DMS153 (cell line): ENCODE measurements at regions not wholly inside any gene's neighbourhood (a gene's known extent, or its start where the extent isn't known, plus 50 kb on each side); places are given as distances from the start of the nearest gene placed in this dataset.
"Not testable (repeated sequence)": the region's sequence is repeated elsewhere in the genome, so short reads cannot be mapped to it uniquely, and the experiment has no call there.

Experiments
- DNase-seq: peaks from one replicate; lab custom pipeline; 2025; lab: John Stamatoyannopoulos, UW

DNA sequence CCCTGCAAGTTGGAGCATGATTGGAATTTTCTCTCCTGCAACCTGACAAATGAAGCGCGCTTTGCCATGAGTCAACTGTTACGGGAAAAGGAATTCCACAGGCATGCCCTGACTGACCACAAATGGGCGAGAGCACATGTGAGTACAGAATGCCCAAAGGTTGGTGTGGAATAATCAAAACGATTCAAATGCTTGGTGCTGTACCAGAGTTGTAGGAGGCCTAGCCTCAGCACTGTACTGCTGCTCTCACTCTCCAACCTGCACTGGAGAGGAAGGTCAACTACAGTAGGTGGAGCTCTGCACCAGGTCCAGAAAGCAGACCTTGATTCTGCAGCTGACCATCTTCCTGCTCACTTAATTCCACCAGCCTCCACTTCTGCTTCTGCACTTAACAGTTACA, 406.9 kb upstream of the ACTBL2 start:
- no peak for DNase-seq

DNA sequence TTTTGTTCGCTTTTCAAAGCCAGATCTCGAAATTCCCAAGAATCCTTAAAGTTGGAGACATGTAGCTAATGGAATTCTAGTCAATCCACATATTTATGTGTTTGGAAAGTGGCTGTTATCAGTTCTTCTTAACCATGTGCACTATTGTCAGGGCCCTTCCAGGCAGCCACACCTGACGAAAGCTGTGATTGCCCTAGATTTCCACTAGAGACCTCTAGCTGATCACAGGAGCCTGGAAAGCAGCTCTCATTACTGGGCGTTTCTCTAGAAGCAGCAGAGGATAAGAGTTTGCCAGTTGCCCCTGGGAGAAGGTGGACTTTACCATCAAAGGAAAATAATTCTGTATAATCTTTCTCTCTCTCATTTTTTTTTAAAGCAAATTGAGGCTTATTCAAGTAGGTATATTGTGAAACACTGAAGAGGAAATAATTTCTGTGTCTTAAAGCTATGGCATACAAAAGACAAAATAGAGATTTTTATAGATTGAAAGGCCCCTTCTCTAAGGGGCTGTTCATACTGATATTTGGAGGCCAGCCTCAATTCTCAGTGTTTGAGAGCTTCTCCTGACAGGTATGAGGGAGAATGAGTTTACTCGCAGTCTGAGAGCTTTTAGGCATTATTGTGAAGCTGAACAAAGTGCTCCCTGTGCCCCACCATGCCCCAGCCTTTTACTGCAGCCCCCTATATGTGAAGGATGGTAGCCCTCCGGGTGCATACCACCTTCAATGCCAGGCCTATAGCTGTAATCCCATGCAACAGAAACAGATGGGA, 405.4 kb upstream of the ACTBL2 start:
- peak; percentile 38 for DNase-seq

GRCh38 chr5:57884346-57885102, 401.9 kb upstream of the ACTBL2 start:
- no peak for DNase-seq

GRCh38 chr5:57880216-57880615, 397.6 kb upstream of the ACTBL2 start:
- no peak for DNase-seq

GRCh38 chr5:57878301-57878722, 395.7 kb upstream of the ACTBL2 start:
- no peak for DNase-seq

DNA sequence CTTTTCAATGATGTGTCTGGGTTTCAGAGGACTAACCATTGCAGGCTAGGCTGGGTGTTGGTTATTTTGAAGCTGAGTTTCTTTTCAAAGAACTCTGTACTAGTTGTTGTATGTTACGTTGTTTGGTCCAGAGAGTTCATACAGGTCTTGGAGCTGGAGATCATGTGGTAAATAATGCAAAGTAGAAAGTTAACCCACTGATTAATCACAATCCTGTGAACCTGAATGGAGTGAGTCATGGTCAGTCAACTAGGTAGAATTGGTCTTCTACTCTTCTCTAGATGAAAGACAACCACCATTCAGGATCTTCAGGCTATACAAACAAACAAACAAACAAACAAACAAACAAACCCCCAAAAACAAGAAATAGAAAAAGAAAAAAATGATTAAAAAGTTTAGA, 388.9 kb upstream of the ACTBL2 start:
- no peak for DNase-seq

- DNase-seq = not testable (repeated sequence)
These were observed 387.7 kb upstream of the ACTBL2 start for GRCh38 chr5:57870267-57870666.

DNA sequence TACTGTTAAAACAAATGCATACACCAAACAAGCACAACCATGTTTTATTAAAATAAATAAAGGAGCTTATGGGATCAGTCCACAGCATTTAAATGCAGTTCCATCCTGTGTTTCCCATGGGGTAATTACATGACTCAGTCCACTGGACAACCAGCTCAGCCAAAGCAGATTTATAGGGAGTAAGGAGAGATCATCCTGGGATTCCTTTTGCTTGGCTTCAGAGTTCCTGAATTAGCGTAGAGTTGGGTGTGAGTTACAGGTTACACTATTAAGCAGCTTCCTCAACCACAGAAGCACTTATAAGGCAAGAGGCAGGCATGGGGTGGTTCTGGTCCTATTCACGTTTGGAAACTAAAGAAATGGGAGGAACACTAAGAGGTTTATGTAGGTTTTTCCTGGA, 381.1 kb upstream of the ACTBL2 start:
- no peak for DNase-seq

GRCh38 chr5:57862942-57863341, 380.3 kb upstream of the ACTBL2 start:
- DNase-seq = no peak

- no peak for DNase-seq
These were observed 379.9 kb upstream of the ACTBL2 start for GRCh38 chr5:57862471-57862911.

DNA sequence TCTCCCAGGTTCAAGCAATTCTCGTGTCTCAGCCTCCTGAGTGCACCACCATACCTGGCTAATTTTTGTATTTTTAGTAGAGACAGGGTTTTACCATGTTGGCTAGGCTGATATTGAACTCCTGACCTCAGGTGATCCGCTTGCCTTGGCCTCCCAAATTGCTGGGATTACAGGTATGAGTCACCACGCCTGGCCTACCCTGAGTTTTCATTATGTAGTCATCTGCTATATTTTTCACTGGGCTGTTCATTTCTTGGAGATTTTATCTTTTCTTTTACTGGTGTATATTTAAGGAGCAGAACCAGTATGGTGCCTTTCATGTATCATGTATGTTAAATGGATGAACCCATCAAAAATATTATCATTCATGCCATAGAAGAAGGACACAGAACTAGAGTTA, 377.0 kb upstream of the ACTBL2 start:
- DNase-seq = no peak

- no peak for DNase-seq
These were observed 376.3 kb upstream of the ACTBL2 start for GRCh38 chr5:57858905-57859304.

GRCh38 chr5:57857696-57858095, 375.1 kb upstream of the ACTBL2 start:
- no peak for DNase-seq

- no peak for DNase-seq
These were observed 373.2 kb upstream of the ACTBL2 start for GRCh38 chr5:57855831-57856230.

DNA sequence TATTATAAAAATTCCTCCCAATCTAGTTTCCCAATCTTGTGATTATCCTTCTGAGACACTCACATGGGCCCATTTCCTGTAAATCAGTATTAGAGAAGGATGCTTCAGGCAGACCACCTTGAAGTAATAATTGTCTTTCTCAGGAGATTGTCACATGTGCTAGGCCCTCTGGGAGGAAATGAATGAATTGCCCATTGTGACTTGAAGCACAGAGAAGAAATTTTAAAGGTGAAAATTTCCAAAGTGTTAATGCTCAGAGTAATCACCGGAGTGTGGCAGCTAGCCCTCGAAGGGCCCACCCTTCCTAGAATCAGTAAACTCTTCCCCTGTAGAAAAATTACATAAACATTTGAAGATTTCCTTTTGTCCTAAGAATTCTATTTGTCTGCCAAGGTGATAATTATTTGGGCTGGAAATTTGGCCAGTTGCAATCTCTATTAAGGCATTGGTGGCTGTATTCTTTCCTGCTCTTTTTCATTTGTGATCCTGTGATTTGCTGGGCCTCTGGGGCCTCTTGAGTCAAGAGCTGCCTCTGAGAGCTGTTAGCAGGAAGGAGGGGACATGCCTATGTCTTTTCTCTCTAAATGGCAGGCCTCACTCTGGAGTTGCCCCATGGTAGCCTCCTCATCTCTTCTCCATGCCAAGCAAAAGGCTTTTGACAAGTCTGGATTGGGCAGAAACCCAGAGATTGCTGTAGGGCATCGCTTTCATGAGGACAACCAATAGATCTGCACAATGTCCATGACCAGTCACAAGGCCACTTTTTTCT, 371.5 kb upstream of the ACTBL2 start:
- DNase-seq = no peak

DNA sequence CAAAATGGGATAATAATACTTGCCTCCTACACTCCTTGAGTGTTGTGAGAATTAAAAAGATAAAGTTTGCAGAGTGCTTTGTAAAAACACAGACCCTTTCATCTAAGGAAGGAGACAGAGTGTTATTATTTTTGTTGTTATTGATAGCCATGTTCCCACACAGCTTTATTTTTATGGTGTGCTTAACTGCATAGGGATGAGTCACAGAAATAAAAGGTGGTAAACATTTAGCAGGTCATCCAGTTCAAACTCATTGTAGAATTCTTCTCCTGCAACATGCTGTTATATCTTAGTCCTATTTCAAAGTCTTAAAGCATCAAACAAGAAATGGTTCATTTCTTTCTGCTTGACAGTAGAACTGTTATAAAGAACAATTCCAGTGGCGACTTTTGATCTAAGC, 367.5 kb upstream of the ACTBL2 start:
- no peak for DNase-seq

DNA sequence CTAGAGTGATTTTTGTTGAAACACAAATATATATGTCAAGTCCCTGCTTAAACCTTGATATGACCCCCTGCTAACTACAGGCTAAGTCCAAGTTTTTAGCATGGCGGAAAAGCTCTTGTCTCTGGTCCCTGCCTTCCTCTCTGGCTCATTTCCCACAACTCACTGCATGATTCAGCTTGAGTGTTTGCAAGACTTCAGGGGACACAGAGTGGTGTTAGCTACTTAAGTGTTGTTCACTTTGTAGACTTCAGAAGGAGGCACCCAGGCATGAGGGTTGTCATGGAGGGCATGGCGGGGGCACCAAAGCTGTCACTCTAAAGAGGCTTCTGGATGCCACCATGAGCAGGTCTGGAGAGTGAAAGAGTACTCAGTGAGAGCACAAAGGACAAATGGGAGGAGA, 362.4 kb upstream of the ACTBL2 start:
- no peak for DNase-seq

- DNase-seq = no peak
These were observed 361.8 kb upstream of the ACTBL2 start for GRCh38 chr5:57844410-57844809.

GRCh38 chr5:57843059-57843367, 360.4 kb upstream of the ACTBL2 start:
- DNase-seq = no peak

GRCh38 chr5:57842364-57843058, 359.9 kb upstream of the ACTBL2 start:
- no peak for DNase-seq

DNA sequence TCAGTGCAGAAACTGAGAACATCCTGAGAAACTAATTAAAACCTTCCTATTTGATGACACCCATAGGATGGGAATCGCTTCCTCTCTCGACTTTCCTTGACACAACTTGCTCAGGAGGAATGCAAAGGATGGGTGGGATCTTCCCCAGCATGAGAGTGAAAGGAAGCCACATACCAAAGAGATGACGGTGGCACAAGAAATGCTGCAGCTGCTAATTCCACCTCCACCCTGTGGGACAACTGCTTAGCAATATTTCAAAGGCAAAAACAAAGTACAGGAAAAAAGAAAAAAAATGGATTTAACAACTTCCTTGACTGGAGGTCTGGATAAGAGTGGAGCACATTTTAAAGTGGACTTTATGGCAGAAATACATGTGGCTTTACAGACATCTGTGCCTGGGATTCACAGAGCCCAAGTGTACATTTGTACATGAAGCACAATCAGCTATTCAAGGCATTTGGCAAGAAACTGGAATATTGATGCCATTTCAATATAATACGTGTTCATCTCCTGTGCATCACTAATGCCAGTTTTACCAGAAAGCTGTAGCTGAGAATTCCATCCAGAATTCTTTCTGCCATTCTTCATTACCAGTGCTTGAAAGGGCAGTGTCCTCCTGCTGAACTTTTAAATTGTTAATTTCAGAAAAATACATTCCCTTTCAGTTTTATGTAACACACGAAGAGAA, 359.2 kb upstream of the ACTBL2 start:
- no peak for DNase-seq
